RWPE2 (cell line): ENCODE measurements at regions not wholly inside any gene's neighbourhood (a gene's known extent, or its start where the extent isn't known, plus 50 kb on each side); places are given as distances from the start of the nearest gene placed in this dataset.
"Not testable (repeated sequence)": the region's sequence is repeated elsewhere in the genome, so short reads cannot be mapped to it uniquely, and the experiment has no call there.

Experiments used
- ATAC-seq: fragments of 200-7000 bp; cut with Tn5 transposase; 3 replicates; pipeline ENCODE4 v1.9.1; 2021; ENCODE audit warnings: low read depth
- DNase-seq: peaks from one replicate; pipeline ENCODE4 v3.0.0-alpha.2; 2020; ENCODE audit warnings: low spot score
- H3K27ac ChIP-seq: fragments of 450-650 bp; 2 replicates; pipeline ENCODE4 v1.5.1; 2017; ENCODE audit warnings: mild to moderate bottlenecking; ENCODE audit not compliant: poor library complexity, severe bottlenecking
- H3K27me3 ChIP-seq: fragments of 250-450 bp; sonication (Bioruptor Pico); 2 replicates; pipeline ENCODE4 v1.5.1; 2021; ENCODE audit warnings: mild to moderate bottlenecking, moderate library complexity; ENCODE audit not compliant: insufficient read depth, poor library complexity, severe bottlenecking
- H3K36me3 ChIP-seq: fragments of 250-450 bp; sonication (Bioruptor Pico); 2 replicates; pipeline ENCODE4 v1.5.1; 2020; ENCODE audit warnings: low read depth, mild to moderate bottlenecking, moderate library complexity
- H3K4me1 ChIP-seq: fragments of 250-450 bp; sonication (Bioruptor Pico); 2 replicates; pipeline ENCODE4 v1.5.1; 2021; ENCODE audit warnings: mild to moderate bottlenecking, moderate library complexity; ENCODE audit not compliant: insufficient read depth, poor library complexity, severe bottlenecking
- H3K4me3 ChIP-seq: fragments of 250-450 bp; sonication (Bioruptor Pico); 2 replicates; pipeline ENCODE4 v1.5.1; 2021; ENCODE audit warnings: mild to moderate bottlenecking, moderate library complexity; ENCODE audit not compliant: severe bottlenecking
- H3K9me3 ChIP-seq: fragments of 250-450 bp; sonication (Bioruptor Pico); 2 replicates; pipeline ENCODE4 v1.5.1; 2021; ENCODE audit warnings: mild to moderate bottlenecking, moderate library complexity; ENCODE audit not compliant: severe bottlenecking
- CTCF ChIP-seq: fragments of 450-650 bp; IDR thresholded peaks from one replicate; pipeline ENCODE4 v1.5.1; 2017; ENCODE audit warnings: mild to moderate bottlenecking, moderate library complexity; ENCODE audit not compliant: poor library complexity, severe bottlenecking

GRCh38 chr1:147103416-147104155 lies 68.7 kb downstream of the PRKAB2 start:
- ATAC-seq, H3K27ac ChIP-seq, H3K9me3 ChIP-seq, H3K27me3 ChIP-seq, H3K4me1 ChIP-seq, H3K36me3 ChIP-seq, H3K4me3 ChIP-seq, DNase-seq: not testable (repeated sequence)

GRCh38 chr1:147099192-147099591 lies 73.1 kb downstream of the PRKAB2 start:
- Histone ChIP-seq H3K4me1 (no peaks in the 10 kb centered on the region), H3K27me3 (no peaks in the 10 kb centered on the region), H3K27ac (no peak overlapping the region), H3K4me3 (no peak overlapping the region), H3K36me3 (no peaks in the 10 kb centered on the region), H3K9me3 (no peaks in the 10 kb centered on the region)
- TF ChIP-seq CTCF: no peak
- no peak for ATAC-seq
- no peak for DNase-seq

- H3K27me3 ChIP-seq, ATAC-seq, H3K4me3 ChIP-seq, H3K27ac ChIP-seq, H3K9me3 ChIP-seq, H3K36me3 ChIP-seq, DNase-seq, H3K4me1 ChIP-seq: not testable (repeated sequence)
- TF ChIP-seq CTCF: peak; percentile 69
Measured at GRCh38 chr1:147098338-147098973, 73.8 kb downstream of the PRKAB2 start.

- H3K4me3 ChIP-seq: no peak overlapping the region
- H3K9me3 ChIP-seq: no peaks in the 10 kb centered on the region
- no peak overlapping the region for H3K27ac ChIP-seq
- DNase-seq: no peak
- ATAC-seq: no peak
- H3K27me3 ChIP-seq: no peaks in the 10 kb centered on the region
- H3K36me3 ChIP-seq: no peaks in the 10 kb centered on the region
- no peaks in the 10 kb centered on the region for H3K4me1 ChIP-seq
- no peak for TF ChIP-seq CTCF
Measured at GRCh38 chr1:147095691-147096090, 76.6 kb downstream of the PRKAB2 start.

- peak; percentile 83 for ATAC-seq
- Histone ChIP-seq H3K4me1 (no peaks in the 10 kb centered on the region), H3K36me3 (no peaks in the 10 kb centered on the region), H3K27ac (no peak overlapping the region), H3K27me3 (no peaks in the 10 kb centered on the region), H3K4me3 (no peak overlapping the region), H3K9me3 (peaks cover 7% of the 10 kb centered on the region)
- DNase-seq: no peak
- no peak for TF ChIP-seq CTCF
Measured at GRCh38 chr1:147091801-147092200, 80.5 kb downstream of the PRKAB2 start.
